GM19035 (cell line): ENCODE measurements at regions not wholly inside any gene's neighbourhood (a gene's known extent, or its start where the extent isn't known, plus 50 kb on each side); places are given as distances from the start of the nearest gene placed in this dataset.
"Not testable (repeated sequence)": the region's sequence is repeated elsewhere in the genome, so short reads cannot be mapped to it uniquely, and the experiment has no call there.

Source experiments
- ATAC-seq: cut with Tn5 transposase; IDR thresholded peaks from one replicate; pipeline ENCODE4 v1.9.1; 2021; ENCODE audit not compliant: unreplicated experiment

DNA sequence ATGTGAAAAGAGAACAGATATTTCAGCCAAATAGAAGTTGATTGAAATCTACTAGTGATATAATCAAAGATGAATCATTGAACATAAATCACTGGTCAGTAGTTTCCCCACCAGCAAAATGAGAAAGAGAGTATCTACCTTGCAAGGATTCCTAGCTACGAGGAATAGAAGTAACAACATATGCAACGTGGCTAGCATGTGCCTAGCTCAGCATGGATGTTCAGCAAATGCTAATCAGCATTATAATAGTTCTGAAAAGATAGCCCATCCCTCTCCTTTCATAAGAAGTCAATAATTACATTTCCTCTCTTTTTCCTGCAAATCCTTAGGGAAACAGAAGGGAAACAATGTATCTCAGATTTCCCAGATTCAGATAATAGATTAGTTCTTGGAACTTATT lies 417.2 kb downstream of the SATB2 start:
- no peak for ATAC-seq

DNA sequence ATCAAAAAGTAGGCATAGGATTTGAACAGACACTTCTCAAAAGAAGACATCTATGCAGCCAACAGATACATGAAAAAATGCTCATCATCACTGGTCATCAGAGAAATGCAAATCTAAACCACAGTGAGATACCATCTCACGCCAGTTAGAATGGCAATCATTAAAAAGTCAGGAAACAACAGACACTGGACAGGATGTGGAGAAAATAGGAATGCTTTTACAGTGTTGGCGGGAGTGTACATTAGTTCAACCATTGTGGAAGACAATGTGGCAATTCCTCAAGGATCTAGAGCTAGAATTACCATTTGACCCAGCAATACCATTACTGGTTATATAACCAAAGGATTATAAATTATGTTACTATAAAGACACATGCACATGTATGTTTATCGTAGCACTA lies 424.0 kb downstream of the SATB2 start:
- not testable (repeated sequence) for ATAC-seq

DNA sequence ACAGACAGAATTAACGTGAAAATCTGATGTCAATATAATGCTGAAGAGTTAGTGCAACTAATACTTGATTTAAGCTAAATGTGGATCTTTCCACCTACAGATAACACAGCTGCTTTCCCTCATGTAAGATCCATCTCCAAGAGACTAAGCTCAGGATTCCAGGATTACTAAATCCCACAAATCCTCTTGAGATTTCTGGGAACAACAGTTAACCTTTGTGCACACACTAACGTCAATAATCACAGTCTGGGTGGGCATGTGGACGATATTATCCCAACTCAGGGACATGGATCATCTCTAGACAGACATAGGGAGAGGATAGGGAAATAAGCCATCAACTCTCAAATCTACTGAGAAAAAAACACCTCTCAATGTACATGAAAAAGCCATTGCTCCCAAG lies 432.6 kb downstream of the SATB2 start:
- ATAC-seq = no peak

DNA sequence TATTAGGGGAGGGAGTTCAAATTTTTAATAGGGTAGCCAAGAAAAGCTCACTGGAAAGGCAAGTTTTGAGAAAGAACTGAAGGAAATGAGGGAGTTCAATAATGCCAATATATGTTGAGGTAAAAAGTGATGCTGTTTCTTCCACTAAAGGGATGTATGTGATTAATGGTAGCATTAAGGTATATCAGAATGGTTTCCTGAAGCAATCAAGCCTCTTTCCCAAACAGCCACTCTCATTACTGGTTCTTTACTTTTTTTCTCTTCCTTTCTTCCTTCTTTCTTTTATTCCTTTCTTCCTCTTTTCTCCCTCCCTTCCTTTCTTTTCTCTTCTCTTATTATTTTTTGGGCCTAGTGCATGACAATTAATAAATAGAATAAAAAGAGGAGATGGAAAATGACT lies 433.5 kb downstream of the SATB2 start:
- no peak for ATAC-seq

DNA sequence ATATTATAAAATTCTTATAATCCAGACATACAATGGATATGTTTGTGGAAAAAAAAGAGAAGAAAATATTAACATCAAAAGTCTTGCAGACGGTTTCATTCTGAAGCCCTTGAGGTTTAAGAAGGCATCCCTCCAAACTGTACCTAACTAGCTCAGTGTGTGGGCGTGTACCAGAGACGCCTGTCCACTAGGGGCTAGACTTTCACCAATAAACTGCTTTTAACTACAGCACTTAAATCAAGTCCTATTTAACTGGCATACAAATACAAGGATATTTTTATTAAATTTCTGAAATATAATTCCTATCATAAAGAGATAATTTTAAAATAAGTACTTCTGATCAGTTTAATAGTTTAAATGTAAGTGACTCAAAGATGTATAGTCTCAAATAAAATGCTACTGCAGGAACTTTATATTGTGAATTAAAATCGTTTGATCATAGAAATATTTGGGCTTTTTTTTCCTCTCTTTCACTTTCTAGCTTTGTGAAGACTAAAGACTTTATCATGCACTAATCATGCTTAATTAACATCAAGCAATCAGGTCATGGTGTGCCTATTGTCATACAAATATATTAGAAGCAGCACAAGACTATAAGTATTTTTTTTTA lies 437.7 kb downstream of the SATB2 start:
- no peak for ATAC-seq

DNA sequence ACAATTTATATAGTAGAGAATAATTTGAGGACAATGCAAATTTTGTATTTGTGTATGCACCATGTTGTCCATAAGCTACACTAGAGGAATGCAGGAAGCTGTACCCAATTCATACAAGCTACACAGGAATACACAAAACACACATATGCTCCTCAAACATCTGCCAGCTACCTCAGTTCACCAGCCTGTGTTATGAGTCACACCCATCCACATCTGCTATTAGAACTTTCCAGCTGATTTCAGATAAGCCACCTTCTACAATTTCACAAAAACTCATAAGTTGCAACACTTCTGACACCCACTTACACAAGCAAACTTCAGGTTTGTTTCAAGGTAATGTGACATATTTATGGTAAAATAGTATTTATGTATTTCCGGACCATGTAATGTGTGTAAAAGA lies 438.9 kb downstream of the SATB2 start:
- no peak for ATAC-seq

DNA sequence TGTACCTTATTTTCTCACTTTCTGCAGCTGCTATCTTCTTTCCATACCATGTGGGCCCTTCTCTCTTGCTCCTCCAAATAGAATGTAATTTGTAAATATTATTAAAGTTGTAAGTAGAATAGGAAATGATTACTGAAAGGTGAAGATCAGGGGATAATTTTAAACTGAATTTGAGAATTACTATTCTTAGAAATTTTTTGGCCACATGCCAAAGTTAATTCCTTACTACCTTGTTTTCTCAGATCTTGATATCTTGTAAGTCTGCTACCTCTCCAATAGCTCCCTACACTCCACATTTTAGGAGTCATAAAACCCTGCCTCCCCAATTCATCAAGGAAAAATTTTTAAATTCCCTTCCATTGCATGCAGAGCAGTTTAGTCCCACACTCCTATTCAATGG lies 442.7 kb downstream of the SATB2 start:
- ATAC-seq = no peak

DNA sequence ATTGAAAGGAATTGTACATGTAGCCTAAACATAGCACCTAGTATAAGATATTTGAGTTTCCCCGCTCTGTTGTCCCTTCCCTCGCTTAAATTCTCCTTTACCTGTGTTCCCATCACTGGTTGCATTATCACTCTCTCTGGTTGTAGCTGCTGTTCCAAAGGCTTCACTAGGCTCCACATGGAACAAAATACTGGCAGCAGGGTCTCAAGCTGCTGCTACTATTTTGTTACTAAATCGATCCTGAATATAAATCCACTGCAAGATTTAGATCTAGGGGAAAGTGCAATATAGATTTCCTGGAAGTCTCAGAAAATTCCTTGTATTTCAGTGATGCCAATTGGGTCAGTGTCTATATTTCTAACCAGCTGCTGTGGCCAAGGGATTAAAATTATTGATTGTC lies 443.5 kb downstream of the SATB2 start:
- ATAC-seq = no peak

DNA sequence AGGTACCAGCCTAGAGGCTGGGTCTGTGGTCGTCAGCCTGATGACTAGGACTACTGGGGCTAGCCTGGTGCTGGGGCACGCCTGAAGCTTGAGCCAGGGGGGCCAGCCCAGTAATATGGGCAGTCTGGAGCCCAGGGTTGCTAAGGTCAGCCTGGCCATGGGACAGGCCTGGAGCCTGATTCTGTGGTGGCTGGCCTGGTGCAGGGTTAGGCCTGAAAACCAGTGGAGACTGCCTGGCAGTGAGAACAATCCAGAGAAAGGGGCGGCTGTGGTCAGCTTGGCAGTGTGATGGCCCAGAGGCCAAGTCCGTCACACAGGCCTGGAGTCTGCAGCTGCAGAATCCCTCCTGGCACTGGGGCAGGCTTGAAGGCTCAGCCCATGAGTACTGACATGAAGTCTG lies 445.8 kb downstream of the SATB2 start:
- ATAC-seq = no peak

DNA sequence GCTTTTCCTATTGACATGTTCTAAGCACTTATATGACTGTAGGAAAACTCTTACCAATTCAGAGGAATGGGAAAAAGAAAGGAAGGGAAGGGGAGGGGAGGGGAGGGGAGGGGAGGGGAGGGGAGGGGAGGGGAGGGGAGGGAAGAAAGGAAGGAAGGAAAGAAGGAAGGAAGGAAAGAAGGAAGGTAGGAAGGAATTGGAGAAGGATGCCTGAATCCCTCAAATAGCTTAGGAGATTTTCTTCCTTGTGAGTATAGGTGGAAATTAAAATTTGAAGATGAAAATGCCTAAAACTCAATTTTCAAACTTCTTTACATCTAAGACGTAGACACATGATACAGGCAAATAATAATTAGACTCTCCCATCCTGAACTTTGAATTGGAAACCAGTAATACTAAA lies 463.1 kb downstream of the SATB2 start:
- no peak for ATAC-seq

DNA sequence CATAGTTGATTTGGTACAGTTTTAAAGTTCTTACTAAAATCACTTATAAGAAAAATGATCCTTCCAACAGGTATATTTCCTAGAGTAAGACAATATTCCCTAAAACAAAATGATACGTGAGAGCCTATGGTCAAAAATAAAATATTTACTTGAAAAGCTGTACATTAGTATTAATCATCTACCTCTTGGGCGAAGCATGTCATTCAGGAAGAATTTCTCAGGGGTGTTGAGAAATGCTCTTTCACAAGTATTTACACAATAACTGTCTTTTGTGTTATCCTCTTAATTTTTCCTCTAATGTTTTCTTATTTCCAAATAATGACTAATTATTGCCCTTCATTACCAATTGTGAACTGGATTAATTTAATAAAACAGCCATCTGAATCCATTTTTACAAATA lies 466.3 kb downstream of the SATB2 start:
- ATAC-seq = no peak

DNA sequence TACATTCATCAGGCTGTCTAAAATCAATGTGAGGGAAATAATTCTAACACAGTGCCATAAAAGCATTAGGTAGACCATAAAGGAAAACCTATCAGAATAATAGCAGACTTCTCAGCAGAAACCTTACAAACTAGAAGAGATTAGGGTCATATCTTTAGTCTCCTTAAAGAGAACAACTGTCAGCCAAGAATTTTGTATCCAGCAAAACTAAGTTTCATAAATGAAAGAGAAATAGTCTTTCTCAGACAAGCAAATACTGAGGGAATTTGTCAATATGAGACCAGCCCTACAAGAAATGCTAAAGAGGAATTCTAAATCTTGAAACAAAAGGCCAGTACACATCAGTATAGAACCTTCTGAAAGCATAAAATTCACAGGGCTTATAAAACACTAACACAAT lies 482.0 kb downstream of the SATB2 start:
- ATAC-seq = no peak

DNA sequence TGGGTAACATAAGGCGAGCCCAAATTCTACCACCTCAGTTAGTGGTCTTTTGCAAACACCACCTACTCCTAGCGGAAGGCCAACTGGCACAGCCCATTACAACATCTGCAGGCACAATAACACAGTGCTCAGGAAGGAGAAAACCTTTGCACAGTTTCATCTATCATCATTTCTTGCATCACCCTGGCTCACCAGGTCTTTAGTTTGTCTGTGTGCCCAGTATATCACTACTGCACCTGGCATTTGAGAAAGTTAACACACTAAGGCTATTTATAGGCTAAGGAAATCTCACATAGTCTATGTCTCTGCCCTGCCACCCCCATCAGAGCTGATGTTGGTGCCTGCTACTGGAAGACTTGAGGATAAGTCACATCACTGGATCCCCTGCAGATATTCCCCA lies 484.0 kb downstream of the SATB2 start:
- ATAC-seq = no peak

DNA sequence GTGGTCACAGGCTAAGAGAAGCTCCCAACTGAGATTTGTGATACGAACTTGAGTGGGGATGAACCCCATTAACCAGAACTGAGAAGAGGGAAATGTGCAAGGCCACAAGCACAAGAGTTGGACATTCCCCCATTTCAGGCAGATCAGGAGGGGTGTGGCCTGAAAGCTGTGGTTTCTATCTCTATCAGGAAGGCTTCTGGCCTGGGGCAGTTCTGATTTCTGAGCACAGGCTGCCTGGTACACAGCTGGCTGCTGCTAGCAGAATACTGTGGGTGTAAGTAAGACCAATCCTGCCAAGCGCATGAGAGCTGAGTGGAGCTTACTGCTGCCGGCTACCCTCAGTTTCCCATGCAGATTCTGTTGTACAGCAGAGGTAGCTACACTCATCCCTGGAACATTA lies 484.6 kb downstream of the SATB2 start:
- ATAC-seq = no peak

DNA sequence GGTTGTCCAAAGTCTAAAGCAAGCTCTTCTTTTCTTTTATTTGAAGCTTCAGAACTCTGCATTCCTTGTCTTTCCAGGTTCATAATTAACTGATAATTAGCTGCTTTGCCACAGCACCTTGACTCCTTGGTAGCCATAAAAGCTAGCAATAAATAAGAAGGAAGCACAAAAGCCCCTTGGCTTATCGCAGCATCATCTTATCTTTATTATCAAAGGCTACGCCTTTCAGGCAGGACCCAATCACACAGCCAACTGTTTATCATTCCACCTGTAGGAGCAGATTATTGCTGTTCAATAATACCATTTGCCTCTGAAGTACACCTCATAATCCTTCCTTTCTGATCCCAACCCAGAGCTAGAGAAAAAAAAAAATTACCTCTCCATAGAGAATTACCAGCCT lies 489.2 kb downstream of the SATB2 start:
- no peak for ATAC-seq

DNA sequence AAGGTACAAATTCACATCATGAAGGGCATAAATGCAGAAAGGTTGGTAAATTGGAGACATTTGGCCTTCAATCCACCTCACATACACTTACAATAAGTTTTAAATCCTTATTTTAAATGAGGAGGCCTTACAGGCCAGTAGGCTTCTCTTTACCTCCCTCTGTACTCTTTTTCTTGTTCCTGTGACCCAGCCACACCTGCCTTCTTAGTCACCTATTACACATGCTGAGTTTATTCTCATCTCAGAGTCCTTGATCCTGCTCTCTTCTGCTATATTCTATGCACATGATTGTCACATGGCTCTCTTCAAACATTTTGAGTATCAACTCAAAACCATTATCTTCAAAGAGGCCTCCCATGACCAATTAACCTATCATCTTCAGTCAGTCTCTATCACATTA lies 491.5 kb downstream of the SATB2 start:
- ATAC-seq = no peak

DNA sequence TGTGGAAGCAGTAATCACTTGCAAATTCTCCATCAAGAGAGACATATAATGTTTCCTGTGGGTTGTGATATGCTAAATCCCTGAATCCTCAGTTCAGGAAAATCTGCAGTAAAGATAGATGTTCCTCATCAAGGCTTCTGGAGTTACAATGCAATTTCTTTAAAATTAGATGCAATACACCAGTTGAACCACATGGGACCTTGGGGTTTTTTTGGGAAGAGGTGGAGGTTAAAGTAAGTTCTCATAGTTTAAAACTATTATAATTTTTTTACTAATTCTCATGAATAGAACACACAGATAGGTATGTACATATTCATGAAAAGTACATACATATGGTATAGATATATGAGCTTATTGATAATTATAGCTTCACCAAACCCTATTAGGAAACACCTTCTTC lies 496.2 kb downstream of the SATB2 start:
- ATAC-seq = no peak

DNA sequence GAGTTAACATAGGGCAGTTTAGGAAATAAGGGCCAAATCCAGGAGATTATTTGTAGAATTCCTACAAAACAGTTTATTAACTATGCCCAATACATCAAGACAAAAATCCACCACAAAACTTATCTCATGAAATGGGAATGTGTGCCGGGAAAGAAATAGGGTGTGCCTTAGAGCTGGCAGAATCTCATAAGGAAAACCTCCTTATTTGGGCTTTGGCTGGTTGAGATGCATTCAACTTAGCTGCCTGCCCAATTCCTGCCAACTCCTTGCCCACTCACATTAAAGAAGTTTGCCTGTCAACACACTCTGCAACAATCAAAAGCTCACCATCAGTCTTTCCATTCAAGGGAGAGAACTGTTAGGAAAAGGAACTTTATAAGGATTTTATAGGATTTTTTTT lies 500.6 kb downstream of the SATB2 start:
- ATAC-seq = no peak

DNA sequence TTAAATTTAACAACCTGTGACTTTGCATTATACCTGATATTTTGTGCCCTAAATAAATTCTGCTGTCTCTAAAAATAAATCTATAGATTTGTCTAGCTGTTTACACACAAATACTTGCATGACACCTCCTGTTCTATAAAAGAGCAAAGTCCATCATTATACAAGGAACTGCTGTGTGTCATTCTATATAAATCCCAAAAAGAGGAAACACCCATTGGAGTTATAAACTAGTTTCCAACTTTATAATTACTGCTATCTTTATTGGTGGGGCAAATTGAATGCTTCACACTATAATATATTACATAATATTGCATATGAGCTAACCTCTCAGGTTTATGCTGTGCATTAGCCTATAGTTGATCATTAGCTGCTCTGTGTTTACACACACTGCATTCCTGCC lies 504.4 kb downstream of the SATB2 start:
- ATAC-seq = no peak

DNA sequence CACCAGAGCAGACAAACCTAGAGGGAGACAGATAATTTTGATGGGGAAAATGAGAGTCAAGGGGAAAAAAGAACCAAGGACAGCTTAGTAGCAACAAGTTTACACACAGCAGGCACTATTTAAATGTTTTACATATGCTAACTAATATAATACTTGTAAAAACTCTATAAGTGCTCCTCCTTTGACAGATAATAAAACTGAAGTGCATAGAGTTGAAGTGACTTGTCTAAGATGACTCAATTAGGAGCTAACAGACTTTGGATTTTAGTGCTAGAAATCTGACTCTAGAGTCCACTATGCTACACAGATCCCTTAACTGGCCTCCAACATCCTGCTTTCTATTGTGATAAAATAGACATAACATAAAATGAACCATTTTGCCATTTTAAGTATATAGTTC lies 506.9 kb downstream of the SATB2 start:
- no peak for ATAC-seq

DNA sequence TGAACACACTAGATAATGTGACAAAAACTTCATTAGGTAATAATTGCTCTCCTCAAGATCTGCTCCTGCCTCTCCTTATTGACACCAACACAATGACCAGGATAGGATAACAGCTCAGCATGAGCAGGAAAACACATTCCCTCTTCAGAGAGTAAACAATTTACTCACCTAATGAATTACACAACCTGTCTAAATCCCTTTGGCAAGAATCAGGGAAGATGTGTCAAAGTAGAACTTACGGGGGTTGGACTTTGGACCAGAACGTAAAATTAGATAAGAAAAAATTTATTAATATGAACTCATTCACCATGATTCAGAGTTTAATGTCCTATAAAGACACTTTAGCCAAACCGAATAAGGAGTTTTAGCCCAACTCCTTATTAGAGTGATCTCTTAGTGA lies 512.2 kb downstream of the SATB2 start:
- no peak for ATAC-seq

DNA sequence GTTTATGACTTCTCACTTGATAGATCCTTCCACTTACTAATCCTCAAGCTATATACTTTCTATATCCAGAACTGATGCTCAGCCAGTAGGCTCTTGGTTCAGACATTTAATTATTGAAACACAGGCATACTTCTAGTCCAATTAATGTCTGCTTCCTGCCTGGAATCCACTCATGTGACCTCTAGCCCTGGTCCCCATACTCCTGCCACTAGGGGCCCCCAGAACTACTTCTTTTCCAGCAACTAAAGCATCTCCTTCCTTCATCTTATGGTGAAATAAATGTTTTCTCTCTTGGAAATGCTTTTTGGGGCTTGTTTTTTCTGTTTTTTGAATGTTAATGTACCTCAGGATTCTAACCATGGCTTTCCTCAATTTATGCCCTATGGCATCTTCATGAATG lies 527.6 kb downstream of the SATB2 start:
- ATAC-seq = no peak

DNA sequence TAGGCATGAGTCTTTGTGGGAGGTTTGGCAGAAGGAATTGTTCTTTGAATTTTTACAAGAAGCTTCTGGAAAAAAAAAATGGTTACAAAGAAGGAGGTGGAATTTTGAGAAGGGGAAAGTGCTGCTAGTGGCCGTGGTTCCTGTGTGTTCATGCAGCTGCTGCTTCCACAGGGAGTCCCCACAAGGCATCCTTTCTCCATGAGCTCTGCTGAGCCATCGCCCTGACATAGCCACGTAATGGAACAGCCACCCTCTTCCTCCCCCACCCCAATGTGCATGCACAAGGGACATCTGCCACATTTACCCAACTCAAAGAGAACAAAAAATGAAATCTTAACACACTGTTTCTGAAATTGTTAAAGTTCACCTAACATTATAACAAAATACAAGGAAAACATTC lies 529.7 kb downstream of the SATB2 start:
- ATAC-seq = no peak
